ENCODE measurements at regions not wholly inside any gene's neighbourhood (a gene's known extent, or its start where the extent isn't known, plus 50 kb on each side); places are given as distances from the start of the nearest gene placed in this dataset.

DNA sequence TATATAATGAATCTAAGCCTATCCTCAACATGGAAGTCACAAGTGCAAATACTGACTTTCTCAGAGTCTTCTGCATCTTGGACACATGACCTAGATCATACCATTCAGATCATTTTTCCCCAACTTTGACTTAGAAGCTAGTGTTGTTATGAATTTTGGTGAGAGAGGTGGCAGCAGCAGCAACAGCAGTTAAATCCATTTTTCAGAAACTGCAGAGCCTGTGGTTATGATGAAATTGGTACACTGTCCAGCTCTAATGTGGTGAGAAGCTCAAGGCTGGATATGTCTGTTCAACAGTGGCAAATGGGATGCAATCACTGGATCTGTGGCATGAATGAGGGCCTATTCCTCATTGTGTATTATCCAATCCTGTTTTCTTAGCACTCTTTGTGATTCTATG, 290.1 kb upstream of the SATB1 start:
- H3F3A ChIP-seq (ENCODE audit: low read depth), result no peaks in the 10 kb centered on the region
- no peaks in the 10 kb centered on the region for H4K20me1 ChIP-seq (ENCODE audit: low read depth)
- H3K4me2 ChIP-seq, result no peak overlapping the region
- H2AFZ ChIP-seq (replicated peaks), result no peak overlapping the region
- H3K36me3 ChIP-seq, result no peaks in the 10 kb centered on the region
- TF ChIP-seq, protein P1, sequence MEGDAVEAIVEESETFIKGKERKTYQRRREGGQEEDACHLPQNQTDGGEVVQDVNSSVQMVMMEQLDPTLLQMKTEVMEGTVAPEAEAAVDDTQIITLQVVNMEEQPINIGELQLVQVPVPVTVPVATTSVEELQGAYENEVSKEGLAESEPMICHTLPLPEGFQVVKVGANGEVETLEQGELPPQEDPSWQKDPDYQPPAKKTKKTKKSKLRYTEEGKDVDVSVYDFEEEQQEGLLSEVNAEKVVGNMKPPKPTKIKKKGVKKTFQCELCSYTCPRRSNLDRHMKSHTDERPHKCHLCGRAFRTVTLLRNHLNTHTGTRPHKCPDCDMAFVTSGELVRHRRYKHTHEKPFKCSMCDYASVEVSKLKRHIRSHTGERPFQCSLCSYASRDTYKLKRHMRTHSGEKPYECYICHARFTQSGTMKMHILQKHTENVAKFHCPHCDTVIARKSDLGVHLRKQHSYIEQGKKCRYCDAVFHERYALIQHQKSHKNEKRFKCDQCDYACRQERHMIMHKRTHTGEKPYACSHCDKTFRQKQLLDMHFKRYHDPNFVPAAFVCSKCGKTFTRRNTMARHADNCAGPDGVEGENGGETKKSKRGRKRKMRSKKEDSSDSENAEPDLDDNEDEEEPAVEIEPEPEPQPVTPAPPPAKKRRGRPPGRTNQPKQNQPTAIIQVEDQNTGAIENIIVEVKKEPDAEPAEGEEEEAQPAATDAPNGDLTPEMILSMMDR (IDR thresholded peaks at IDR 0.05), result no peak
- TF ChIP-seq EZH2 (IDR thresholded peaks at IDR 0.05) (no peak), EZH2phosphoT487 (IDR thresholded peaks at IDR 0.05) (no peak)
- H3K4me3 ChIP-seq, result no peak overlapping the region
- no peaks in the 10 kb centered on the region for H3K4me1 ChIP-seq
- Mint-ChIP-seq H3K4me3 (no peak overlapping the region), H3K9me3 (no peaks in the 10 kb centered on the region), H3K4me1 (no peaks in the 10 kb centered on the region), H3K27me3 (ENCODE audit: insufficient read depth, low read depth) (no peaks in the 10 kb centered on the region), H3K27ac (no peak overlapping the region), H3K36me3 (no peaks in the 10 kb centered on the region)
- no peak overlapping the region for H3K27ac ChIP-seq
- H3K9ac ChIP-seq, result no peak overlapping the region
- no peaks in the 10 kb centered on the region for H3K79me2 ChIP-seq (ENCODE audit: low read depth)
- DNase-seq (ENCODE audit: low spot score), result no peak
- no peaks in the 10 kb centered on the region for H3K27me3 ChIP-seq
- H3K9me3 ChIP-seq (ENCODE audit: low read depth), result no peaks in the 10 kb centered on the region

DNA sequence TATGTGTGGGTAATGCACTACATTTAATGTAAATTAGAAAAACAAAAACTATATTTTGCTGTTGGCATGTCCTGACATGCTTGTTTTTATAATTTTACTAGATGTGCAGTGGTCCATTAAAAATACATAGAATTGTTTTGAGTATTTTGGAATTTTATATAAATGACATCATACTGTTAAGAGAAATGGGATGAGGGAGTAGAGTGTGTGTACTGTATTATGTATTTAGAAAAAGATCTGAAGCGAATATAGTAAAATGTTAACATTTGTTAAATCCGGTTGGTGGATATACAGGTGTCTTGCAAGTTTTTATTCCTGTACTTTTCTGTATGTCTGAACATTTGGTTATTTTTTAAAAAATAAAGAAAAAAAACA, 288.4 kb upstream of the SATB1 start:
- no peaks in the 10 kb centered on the region for H3K36me3 ChIP-seq
- H3K27me3 Mint-ChIP-seq (ENCODE audit: insufficient read depth, low read depth), result no peaks in the 10 kb centered on the region
- no peak overlapping the region for H3K9ac ChIP-seq
- H3F3A ChIP-seq (ENCODE audit: low read depth), result no peaks in the 10 kb centered on the region
- no peaks in the 10 kb centered on the region for H3K36me3 Mint-ChIP-seq
- H3K27ac ChIP-seq, result no peak overlapping the region
- H3K27me3 ChIP-seq, result no peaks in the 10 kb centered on the region
- H3K79me2 ChIP-seq (ENCODE audit: low read depth), result no peaks in the 10 kb centered on the region
- no peak for DNase-seq (ENCODE audit: low spot score)
- no peaks in the 10 kb centered on the region for H3K4me1 ChIP-seq
- no peak overlapping the region for H3K4me2 ChIP-seq
- H3K9me3 ChIP-seq (ENCODE audit: low read depth), result no peaks in the 10 kb centered on the region
- TF ChIP-seq EZH2phosphoT487 (IDR thresholded peaks at IDR 0.05), result no peak
- TF ChIP-seq, protein P1 (IDR thresholded peaks at IDR 0.05), result no peak
- no peak for TF ChIP-seq EZH2 (IDR thresholded peaks at IDR 0.05)
- no peaks in the 10 kb centered on the region for H3K4me1 Mint-ChIP-seq
- no peak overlapping the region for H2AFZ ChIP-seq (replicated peaks)
- H3K9me3 Mint-ChIP-seq, result no peaks in the 10 kb centered on the region
- H3K4me3 Mint-ChIP-seq, result no peak overlapping the region
- no peak overlapping the region for H3K4me3 ChIP-seq
- no peaks in the 10 kb centered on the region for H4K20me1 ChIP-seq (ENCODE audit: low read depth)
- H3K27ac Mint-ChIP-seq, result no peak overlapping the region

DNA sequence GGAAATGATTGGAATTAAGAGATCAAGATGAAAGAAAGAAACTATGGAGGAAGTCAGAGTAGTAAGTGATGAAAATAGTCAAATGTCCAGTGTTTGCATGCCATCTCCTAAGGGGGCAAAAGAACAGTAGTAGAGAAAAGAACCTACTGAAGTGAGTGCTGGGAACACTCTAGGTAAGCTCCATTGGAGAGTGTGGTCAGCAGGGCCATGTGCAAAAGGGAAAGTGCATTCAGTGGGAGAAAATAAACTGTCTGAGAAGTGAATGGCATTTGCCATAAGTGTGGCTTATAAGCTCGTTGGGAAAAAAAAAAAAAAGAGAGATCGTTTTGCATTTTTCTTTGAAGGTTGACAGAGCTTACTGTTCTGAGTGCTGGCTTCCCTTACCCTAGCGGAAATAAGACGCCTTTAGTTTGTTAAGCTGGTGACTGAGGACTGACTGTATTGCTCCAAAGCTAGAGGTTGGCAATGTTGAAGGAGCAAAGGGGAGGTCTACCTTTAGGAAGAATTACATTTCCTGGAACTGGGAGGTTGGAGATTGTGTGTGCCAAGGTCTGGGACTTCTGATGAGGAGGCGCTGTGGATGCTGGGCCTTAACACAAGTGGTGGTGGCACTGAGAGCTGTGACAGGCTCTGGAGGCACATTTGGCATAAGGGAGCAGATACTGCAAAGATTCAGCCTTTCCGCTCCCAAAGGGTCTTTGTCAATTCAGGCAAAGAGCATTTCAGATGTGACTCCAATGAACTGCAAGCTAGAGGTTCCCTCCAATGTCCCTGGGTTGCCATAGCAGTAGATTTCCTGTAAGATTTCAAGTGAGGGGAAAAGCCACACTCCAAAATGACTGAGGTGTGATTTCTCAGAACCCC, 287.8 kb upstream of the SATB1 start:
- no peak overlapping the region for H3K4me2 ChIP-seq
- no peaks in the 10 kb centered on the region for H3K9me3 ChIP-seq (ENCODE audit: low read depth)
- H3K79me2 ChIP-seq (ENCODE audit: low read depth), result no peaks in the 10 kb centered on the region
- no peaks in the 10 kb centered on the region for H3F3A ChIP-seq (ENCODE audit: low read depth)
- Mint-ChIP-seq H3K27me3 (ENCODE audit: insufficient read depth, low read depth) (no peaks in the 10 kb centered on the region), H3K9me3 (no peaks in the 10 kb centered on the region), H3K4me3 (no peak overlapping the region), H3K36me3 (no peaks in the 10 kb centered on the region), H3K27ac (no peak overlapping the region), H3K4me1 (no peaks in the 10 kb centered on the region)
- H3K36me3 ChIP-seq, result no peaks in the 10 kb centered on the region
- no peak for DNase-seq (ENCODE audit: low spot score)
- H2AFZ ChIP-seq (replicated peaks), result peak overlapping the region; percentile 42
- no peaks in the 10 kb centered on the region for H3K4me1 ChIP-seq
- H3K4me3 ChIP-seq, result no peak overlapping the region
- H3K27me3 ChIP-seq, result no peaks in the 10 kb centered on the region
- H4K20me1 ChIP-seq (ENCODE audit: low read depth), result no peaks in the 10 kb centered on the region
- TF ChIP-seq EZH2phosphoT487 (IDR thresholded peaks at IDR 0.05) (no peak), EZH2 (IDR thresholded peaks at IDR 0.05) (no peak)
- TF ChIP-seq, protein P1 (IDR thresholded peaks at IDR 0.05), result no peak
- H3K9ac ChIP-seq, result no peak overlapping the region
- no peak overlapping the region for H3K27ac ChIP-seq

Measured in neural progenitor cell (in vitro differentiated cells).